RWPE1 (cell line): ENCODE measurements at regions not wholly inside any gene's neighbourhood (a gene's known extent, or its start where the extent isn't known, plus 50 kb on each side); places are given as distances from the start of the nearest gene placed in this dataset.
"Not testable (repeated sequence)": the region's sequence is repeated elsewhere in the genome, so short reads cannot be mapped to it uniquely, and the experiment has no call there.

Experiments
- CTCF ChIA-PET: fragments of 350-600 bp; sonication (Branson Sonifier 250); formaldehyde crosslinking; extraction: SDS; loops from one replicate; lab custom pipeline; 2021; lab: Yijun Ruan, JAX
- POLR2A ChIA-PET: fragments of 400-600 bp; formaldehyde crosslinking; extraction: SDS; loops from one replicate; lab custom pipeline; 2020; ENCODE audit warnings: antibody characterized with exemption; ENCODE audit not compliant: low non-redundant PET; lab: Yijun Ruan, JAX
- DNase-seq: peaks from one replicate; pipeline ENCODE4 v3.0.0; 2012; ENCODE audit warnings: low spot score
- H3K27ac ChIP-seq: fragments of 450-650 bp; 2 replicates; pipeline ENCODE4 v1.5.1; 2017
- TF ChIP-seq, protein P1 (sequence below): fragments of 450-650 bp; conservative IDR thresholded peaks from 2 replicates; pipeline ENCODE4 v1.5.1; 2017; ENCODE audit warnings: low read depth, mild to moderate bottlenecking

GRCh38 chr9:12289711-12290110, 403.5 kb upstream of the TYRP1 start:
- CTCF ChIA-PET, result no interaction called here
- TF ChIP-seq, protein P1, sequence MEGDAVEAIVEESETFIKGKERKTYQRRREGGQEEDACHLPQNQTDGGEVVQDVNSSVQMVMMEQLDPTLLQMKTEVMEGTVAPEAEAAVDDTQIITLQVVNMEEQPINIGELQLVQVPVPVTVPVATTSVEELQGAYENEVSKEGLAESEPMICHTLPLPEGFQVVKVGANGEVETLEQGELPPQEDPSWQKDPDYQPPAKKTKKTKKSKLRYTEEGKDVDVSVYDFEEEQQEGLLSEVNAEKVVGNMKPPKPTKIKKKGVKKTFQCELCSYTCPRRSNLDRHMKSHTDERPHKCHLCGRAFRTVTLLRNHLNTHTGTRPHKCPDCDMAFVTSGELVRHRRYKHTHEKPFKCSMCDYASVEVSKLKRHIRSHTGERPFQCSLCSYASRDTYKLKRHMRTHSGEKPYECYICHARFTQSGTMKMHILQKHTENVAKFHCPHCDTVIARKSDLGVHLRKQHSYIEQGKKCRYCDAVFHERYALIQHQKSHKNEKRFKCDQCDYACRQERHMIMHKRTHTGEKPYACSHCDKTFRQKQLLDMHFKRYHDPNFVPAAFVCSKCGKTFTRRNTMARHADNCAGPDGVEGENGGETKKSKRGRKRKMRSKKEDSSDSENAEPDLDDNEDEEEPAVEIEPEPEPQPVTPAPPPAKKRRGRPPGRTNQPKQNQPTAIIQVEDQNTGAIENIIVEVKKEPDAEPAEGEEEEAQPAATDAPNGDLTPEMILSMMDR, result no peak
- POLR2A ChIA-PET, result no interaction called here
- DNase-seq, result no peak
- no peak overlapping the region for H3K27ac ChIP-seq

DNA sequence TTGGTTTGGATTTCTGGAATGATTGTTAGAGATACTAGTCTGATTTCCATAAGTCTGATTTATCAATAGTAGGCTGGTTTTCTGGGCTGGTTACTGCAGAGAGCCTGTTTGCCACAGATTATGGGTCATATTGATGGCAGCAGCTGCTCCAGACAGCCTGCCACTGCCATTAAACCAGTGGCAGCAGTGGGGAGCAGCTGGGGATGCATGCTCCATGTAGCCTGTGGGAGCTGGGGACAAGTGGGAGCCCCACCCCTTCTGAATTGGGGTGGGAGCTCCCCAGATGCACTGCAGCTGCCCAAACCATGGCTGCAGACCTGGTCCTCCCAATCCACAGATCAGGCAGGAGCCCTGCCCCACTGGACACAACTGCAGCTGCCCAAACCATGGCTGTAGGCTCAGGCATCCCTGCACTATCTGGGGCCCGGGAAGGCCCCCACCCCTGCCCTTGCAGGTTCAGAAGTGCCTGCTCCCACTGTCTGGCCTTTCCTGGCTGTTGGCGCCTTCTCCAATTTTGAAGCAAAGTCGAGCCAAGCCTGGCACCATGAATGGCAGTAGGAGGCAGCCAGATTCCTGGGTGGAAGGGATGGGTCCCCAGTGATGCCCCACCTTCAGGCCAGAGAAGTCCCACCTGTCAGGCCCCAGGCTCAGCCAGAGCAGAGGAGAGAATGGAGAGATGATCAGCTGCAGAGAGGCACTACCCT, 402.9 kb upstream of the TYRP1 start:
- DNase-seq, result no peak
- ChIA-PET POLR2A (no interaction called here), CTCF (no interaction called here)
- TF ChIP-seq, protein P1, result no peak
- H3K27ac ChIP-seq, result no peak overlapping the region

- TF ChIP-seq, protein P1, result no peak
- ChIA-PET CTCF (no interaction called here), POLR2A (no interaction called here)
- DNase-seq, result no peak
- H3K27ac ChIP-seq, result no peak overlapping the region
Observed at GRCh38 chr9:12305211-12305610, 388.0 kb upstream of the TYRP1 start.

DNA sequence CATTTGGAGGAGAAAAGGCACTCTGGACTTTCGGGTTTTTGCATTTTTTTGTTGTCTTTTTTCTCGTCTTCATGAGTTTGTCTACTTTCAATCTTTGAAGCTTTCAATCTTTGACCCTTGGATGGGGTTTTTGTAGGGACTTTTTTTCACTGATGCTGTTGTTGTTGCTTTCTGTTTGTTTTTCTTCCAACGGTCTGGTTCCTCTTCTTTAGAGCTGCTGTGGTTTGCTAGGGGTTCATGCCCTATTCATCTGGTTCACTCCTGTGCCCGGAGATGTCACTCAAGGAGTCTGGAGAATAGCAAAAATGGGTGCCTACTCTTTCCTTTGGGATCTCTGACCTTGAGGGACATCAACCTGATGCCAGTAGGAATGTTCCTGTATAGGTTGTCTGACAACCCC, 378.6 kb upstream of the TYRP1 start:
- POLR2A ChIA-PET, result no interaction called here
- CTCF ChIA-PET, result interaction anchor here (1.4 kb wide), 1 partner anchor 15 kb away, joined by 3 read pairs; no protein-coding TSS in a partner anchor
- TF ChIP-seq, protein P1, result no peak
- no peak overlapping the region for H3K27ac ChIP-seq
- no peak for DNase-seq

- ChIA-PET POLR2A (no interaction called here), CTCF (interaction anchor here (0.6 kb wide), 1 partner anchor 1794 kb away, joined by 3 read pairs; no protein-coding TSS in a partner anchor)
- H3K27ac ChIP-seq, result no peak overlapping the region
- TF ChIP-seq, protein P1, result no peak
- DNase-seq, result no peak
Observed at GRCh38 chr9:12318732-12319685, 374.2 kb upstream of the TYRP1 start.

GRCh38 chr9:12329623-12329985, 363.6 kb upstream of the TYRP1 start:
- no peak for DNase-seq
- ChIA-PET POLR2A (no interaction called here), CTCF (interaction anchor here (0.5 to 0.8 kb wide), 8 partner anchors 15 to 1224 kb away, joined by 3 to 5 read pairs (median 4); no protein-coding TSS in a partner anchor)
- H3K27ac ChIP-seq, result no peak overlapping the region
- TF ChIP-seq, protein P1, result 0 out of 2 replicates have a peak, but pooled peaks have one; percentile 2

- POLR2A ChIA-PET, DNase-seq, H3K27ac ChIP-seq, CTCF ChIA-PET: not testable (repeated sequence)
Observed at GRCh38 chr9:12333966-12334365, 359.2 kb upstream of the TYRP1 start.
